ENCODE measurements at regions not wholly inside any gene's neighbourhood (a gene's known extent, or its start where the extent isn't known, plus 50 kb on each side); places are given as distances from the start of the nearest gene placed in this dataset.
"Not testable (repeated sequence)": the region's sequence is repeated elsewhere in the genome, so short reads cannot be mapped to it uniquely, and the experiment has no call there.

- DNase-seq (ENCODE audit: low spot score) = no peak
- intact Hi-C loops (cut with DNase I) = no loop called here
Observed at GRCh38 chr12:4164188-4164558, 109.4 kb upstream of the CCND2 start.

DNA sequence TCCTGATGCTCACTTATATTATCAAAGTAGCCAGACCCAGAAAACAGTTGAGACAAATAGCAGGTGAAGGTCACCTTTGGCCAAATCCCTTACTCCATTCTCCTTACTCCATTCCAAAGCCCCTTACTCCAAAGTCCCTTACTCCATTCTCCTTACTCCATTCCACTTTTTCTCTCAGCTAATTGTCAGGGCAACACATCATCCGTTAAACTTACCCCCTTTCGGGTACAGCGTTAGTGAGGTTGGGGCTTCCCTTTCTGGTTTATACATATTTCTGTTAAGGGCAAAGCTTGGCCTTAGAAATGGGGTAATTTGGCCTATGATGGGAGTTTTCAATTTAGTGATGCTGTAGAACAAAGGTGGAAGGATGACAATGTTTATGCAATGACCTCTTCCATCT is 111.8 kb upstream of the CCND2 start:
- intact Hi-C loops (cut with DNase I) = no loop called here

GRCh38 chr12:4160314-4161040 is 113.1 kb upstream of the CCND2 start:
- no peak for DNase-seq (ENCODE audit: low spot score)
- intact Hi-C loops (cut with DNase I) = no loop called here

More for the DNA sequence above, 111.8 kb upstream of the CCND2 start:
- no peak for DNase-seq (ENCODE audit: low spot score)

- no peak for DNase-seq (ENCODE audit: low spot score)
- intact Hi-C loops (cut with DNase I) = no loop called here
Observed at GRCh38 chr12:4159851-4160250, 113.7 kb upstream of the CCND2 start.

DNA sequence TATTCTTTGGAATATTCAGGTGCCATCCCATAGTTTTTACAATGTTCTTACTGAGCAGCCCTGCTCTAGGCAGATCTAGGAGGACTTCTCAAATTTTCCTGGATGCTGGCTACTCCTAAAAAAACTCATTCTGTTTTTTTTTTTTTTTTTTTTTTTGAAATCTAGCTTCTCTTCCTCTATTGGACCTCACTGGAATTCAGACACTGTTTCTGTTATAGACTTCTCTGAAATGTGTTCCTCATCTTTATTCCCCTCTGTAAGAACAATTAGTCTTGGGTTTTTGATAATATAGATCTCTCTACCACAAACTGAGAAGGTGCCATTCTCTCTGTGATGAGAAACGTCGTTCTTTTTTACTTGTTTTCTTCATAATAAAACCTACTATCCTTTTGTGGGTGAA is 115.3 kb upstream of the CCND2 start:
- intact Hi-C loops (cut with DNase I) = no loop called here
- no peak for DNase-seq (ENCODE audit: low spot score)

DNA sequence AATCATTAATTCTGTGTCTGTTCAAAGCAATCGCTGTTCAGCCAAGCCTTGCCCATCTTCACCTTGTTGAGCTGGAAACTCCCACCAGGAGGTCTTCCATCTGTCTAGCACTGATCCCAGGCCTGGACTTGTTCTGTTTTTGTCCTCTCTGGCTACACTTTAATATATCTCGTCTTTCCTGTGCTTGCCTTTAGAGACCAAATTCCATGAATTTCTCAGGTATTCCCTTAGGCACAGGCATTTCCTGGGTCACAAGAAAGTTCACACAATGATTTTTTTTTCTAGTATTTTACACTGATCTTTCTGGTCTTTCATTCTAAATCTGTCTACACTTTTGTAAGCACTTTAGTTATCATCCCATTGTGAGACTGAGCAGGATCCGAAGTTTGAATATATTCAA is 116.4 kb upstream of the CCND2 start:
- intact Hi-C loops (cut with DNase I) = no loop called here
- no peak for DNase-seq (ENCODE audit: low spot score)

DNA sequence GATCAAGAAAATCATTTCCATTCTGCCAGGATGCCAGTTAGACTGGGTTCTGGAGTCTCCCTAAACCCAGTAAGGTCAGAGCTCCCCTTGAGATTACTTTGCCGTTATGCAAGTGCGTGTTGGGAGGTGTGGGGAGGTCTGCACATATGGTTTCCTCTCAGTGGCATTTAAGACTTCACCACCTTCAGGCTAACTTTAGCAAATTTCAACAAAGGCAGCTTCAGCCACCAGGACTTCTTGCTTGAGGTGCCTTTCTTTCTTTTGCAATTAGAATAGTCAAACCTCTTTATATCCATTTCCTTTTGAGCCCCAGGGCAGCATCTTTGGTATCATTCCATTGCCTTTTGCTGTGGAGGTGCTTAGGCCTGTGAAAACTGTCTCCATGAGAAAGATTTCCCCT is 117.2 kb upstream of the CCND2 start:
- no peak for DNase-seq (ENCODE audit: low spot score)
- intact Hi-C loops (cut with DNase I) = no loop called here

GRCh38 chr12:4154672-4155225 is 118.8 kb upstream of the CCND2 start:
- no peak for DNase-seq (ENCODE audit: low spot score)
- intact Hi-C loops (cut with DNase I) = no loop called here

DNA sequence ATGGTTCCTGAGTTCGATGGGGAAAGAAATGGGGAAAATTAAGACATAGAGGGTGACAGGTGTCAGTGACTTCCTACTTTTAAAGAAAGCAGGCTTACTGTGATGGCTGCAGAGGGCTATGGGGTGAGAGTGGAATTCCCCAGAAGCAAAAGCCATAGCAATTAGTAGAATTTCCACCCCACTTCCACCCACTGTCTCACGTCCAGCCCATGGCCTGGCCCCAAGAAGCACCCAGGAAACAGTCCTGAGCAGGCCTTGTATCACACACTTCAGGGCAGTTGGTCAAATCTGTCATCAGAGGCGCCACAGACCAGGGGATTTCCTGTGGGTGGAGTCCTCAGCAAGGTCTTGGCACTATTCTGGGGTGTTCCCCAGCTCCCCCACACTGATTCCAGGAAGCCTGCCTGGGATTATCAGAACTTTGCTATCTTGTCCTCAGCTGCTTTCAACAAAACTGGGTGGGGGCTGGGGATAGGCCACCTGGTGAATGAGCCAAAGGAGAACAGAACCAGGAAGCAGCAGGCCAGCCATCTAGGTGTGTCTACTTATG is 120.1 kb upstream of the CCND2 start:
- intact Hi-C loops (cut with DNase I) = no loop called here
- no peak for DNase-seq (ENCODE audit: low spot score)

DNA sequence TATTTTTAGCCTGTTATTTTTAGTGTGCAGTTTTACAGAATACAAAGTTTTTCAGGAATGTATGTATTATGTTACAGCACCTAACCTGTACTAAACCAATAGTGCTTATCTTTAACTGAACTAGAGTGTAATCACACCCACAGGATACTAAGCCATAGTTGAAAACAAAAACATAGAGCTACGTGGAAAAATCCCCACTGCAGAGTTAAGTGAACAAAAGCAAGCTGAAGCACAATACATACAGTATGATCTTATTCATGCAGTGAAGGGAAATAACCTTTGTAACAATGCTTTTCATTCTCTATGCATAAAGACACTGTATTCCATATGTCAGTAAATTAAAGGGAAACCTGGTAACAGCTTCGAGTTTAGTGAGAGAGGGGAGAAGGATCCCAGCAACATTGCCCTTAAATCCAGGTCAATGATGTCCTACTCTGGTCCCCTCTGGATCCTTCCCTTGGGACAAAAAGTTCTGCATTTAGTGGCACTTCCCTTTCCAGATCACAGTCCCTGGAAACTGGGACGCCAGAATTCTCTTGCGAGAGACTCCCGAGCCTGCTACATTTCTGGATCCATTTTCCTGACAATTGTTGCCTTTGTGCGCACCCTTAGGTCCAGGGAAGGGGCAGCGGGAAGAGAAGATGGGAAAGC is 121.3 kb upstream of the CCND2 start:
- no peak for DNase-seq (ENCODE audit: low spot score)

GRCh38 chr12:4151362-4152121 is 122.0 kb upstream of the CCND2 start:
- DNase-seq (ENCODE audit: low spot score) = no peak

More for the DNA sequence above, 121.3 kb upstream of the CCND2 start:
- intact Hi-C loops (cut with DNase I) = no loop called here

DNA sequence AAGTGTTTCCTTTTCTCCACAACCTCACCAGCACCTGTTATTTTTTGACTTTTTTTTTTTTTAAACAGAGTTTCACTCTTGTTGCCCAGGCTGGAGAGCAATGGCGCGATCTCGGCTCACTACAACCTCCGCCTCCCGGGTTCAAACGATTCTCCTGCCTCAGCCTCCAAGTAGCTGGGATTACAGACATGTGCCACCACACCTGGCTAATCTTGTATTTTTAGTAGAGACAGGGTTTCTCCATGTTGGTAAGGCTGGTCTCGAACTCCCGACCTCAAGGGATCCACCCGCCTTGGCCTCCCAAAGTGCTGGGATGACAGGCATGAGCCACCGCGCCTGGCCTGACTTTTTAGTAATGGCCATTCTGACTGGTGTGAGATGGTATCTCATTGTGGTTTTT is 123.2 kb upstream of the CCND2 start:
- intact Hi-C loops (cut with DNase I); DNase-seq (ENCODE audit: low spot score): not testable (repeated sequence)

More at GRCh38 chr12:4151362-4152121, 122.0 kb upstream of the CCND2 start:
- intact Hi-C loops (cut with DNase I) = no loop called here

DNA sequence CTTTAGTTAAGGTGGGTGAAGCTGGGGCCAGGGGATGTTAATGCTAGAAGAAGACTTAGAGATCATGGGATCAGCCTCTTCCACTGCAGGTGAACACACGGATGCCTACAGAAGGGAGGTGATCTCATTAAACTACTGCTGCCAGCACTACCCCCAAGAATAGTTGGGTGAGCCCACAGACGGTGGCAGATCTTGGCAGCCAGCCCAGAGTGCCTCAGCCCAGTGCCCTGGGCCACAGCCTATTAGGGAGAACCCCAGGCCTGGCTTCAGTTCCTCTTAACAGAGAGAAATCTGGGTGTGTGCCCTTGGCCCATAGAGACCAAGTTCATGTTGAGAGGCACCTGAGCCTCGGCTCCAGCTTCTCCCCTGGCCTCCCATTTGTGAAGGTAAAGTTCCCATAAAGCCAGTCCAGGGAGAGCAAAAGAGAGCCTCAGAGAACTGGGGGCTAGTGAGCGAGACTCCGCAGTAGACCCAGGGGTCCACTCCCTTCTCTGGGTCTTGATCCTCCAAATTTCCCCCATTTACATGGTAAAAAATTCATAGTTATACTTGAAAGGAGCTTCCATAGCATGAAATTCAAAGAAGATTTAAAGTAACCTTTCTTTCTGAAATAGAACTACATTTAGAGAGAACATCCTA is 125.0 kb upstream of the CCND2 start:
- no peak for DNase-seq (ENCODE audit: low spot score)
- intact Hi-C loops (cut with DNase I) = no loop called here

DNA sequence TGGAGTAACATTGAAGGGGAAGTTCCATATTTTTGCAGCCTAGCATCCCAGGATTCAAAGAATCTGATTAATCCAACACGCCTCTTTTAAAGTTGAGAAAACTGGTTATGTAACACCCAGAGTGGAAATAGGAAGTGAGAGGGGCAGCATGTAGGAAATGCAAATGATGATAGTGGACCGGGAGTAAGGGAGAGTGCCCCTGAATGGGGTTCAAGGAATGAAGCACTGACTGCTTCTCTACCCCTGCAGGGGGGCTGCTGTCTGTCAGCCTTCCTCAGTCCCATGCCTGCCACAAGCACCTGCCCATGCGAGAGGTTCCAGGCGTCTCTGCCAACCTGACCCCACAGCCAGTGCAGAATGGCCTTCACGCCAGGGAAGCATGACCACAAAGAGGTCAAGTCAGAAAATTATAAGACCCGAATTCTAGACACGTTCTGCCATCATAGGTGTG is 126.5 kb upstream of the CCND2 start:
- no peak for DNase-seq (ENCODE audit: low spot score)

GRCh38 chr12:4145990-4146859 is 127.3 kb upstream of the CCND2 start:
- DNase-seq (ENCODE audit: low spot score) = no peak
- intact Hi-C loops (cut with DNase I) = no loop called here

More for the DNA sequence above, 126.5 kb upstream of the CCND2 start:
- intact Hi-C loops (cut with DNase I) = no loop called here

DNA sequence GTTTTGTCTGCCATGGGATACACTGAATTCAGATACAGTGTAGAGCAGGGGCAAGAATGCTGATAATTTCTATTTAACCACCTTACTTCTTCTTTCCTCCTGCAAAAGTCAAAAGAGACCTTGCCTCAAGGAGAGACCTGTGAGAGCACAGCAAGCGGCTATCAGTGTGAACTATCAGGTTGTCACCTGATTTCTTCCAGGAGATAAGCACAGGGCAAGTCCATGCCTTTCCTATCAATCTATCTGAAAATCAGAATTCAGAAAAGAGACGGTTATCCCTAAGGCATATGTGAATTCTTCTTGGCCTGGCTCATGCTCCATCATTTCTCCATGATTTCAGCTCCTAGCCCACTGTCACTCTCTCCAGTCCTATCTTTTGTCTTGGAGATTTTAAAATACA is 128.9 kb upstream of the CCND2 start:
- intact Hi-C loops (cut with DNase I) = no loop called here
- DNase-seq (ENCODE audit: low spot score) = no peak

DNA sequence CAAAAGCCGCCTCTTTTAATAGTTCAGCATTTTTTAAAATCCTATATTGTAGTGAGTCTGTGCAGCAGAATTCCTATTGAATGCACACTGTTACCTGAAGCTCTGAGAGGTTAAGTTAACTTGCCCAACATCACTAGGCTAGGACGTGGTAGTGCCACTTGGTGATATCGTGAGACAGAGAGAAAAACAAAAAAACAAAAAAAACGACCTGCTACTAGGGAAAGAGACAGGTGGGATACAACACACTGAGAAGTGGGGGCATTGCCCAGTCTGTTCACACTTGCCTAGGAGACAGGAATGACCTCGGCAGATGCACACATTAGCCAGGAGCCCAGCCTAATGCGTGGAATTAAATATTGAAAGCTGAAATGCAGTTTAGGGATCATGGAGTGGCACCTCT is 129.7 kb upstream of the CCND2 start:
- intact Hi-C loops (cut with DNase I) = no loop called here
- DNase-seq (ENCODE audit: low spot score) = no peak
